GM23338 (cell line): ENCODE measurements at regions not wholly inside any gene's neighbourhood (a gene's known extent, or its start where the extent isn't known, plus 50 kb on each side); places are given as distances from the start of the nearest gene placed in this dataset.

ENCODE experiments used
- ATAC-seq: fragments of 200-7000 bp; cut with Tn5 transposase; 3 replicates; pipeline ENCODE4 v1.9.1; 2020
- DNase-seq: peaks from one replicate; pipeline ENCODE4 v3.0.0-alpha.2; 2015; ENCODE audit warnings: low spot score
- H2AFZ ChIP-seq: fragments of 200-600 bp; sonication (generic); 2 replicates; pipeline ENCODE4 v1.8.0; 2016; ENCODE audit warnings: antibody characterized with exemption, mild to moderate bottlenecking, moderate library complexity
- H3F3A ChIP-seq: fragments of 200-600 bp; sonication (generic); replicated peaks from 2 replicates; pipeline ENCODE4 v1.8.0; 2017; ENCODE audit warnings: antibody characterized with exemption, mixed run types, low read depth
- H3K27ac ChIP-seq: fragments of 200-600 bp; sonication (generic); 2 replicates; pipeline ENCODE4 v1.6.1; 2016; ENCODE audit warnings: low read depth
- H3K27me3 ChIP-seq: fragments of 200-600 bp; sonication (generic); 2 replicates; pipeline ENCODE4 v1.8.0; 2016; ENCODE audit warnings: mild to moderate bottlenecking, mixed run types, moderate library complexity; ENCODE audit not compliant: insufficient read depth
- H3K36me3 ChIP-seq: fragments of 200-600 bp; sonication (generic); 2 replicates; pipeline ENCODE4 v1.8.0; 2016; ENCODE audit warnings: mild to moderate bottlenecking; ENCODE audit not compliant: insufficient read depth
- H3K4me1 ChIP-seq: fragments of 200-600 bp; sonication (generic); 2 replicates; pipeline ENCODE4 v1.8.0; 2016; ENCODE audit warnings: mild to moderate bottlenecking, moderate library complexity; ENCODE audit not compliant: insufficient read depth
- H3K4me2 ChIP-seq: fragments of 200-600 bp; sonication (generic); 2 replicates; pipeline ENCODE4 v1.7.1; 2017; ENCODE audit warnings: mixed run types
- H3K4me3 ChIP-seq: fragments of 200-600 bp; sonication (generic); 2 replicates; pipeline ENCODE4 v1.6.1; 2016; ENCODE audit warnings: mixed run types
- H3K79me2 ChIP-seq: fragments of 200-600 bp; sonication (generic); replicated peaks from 2 replicates; pipeline ENCODE4 v1.8.0; 2017; ENCODE audit warnings: mild to moderate bottlenecking; ENCODE audit not compliant: insufficient read depth
- H3K9me2 ChIP-seq: fragments of 200-600 bp; sonication (generic); 2 replicates; pipeline ENCODE4 v1.8.0; 2017; ENCODE audit not compliant: insufficient read depth
- H4K20me1 ChIP-seq: fragments of 200-600 bp; sonication (generic); replicated peaks from 2 replicates; pipeline ENCODE4 v1.8.0; 2017; ENCODE audit warnings: mild to moderate bottlenecking; ENCODE audit not compliant: insufficient read depth
- H3K27ac Mint-ChIP-seq: 2 replicates; pipeline ENCODE4 v1.8.0; 2020; ENCODE audit warnings: inconsistent platforms, mild to moderate bottlenecking, moderate library complexity, mixed read lengths
- H3K27me3 Mint-ChIP-seq: 3 replicates; pipeline ENCODE4 v1.8.0; 2022; ENCODE audit warnings: low read depth, mild to moderate bottlenecking, moderate library complexity, mixed read lengths, inconsistent platforms; ENCODE audit not compliant: insufficient read depth, poor library complexity
- H3K36me3 Mint-ChIP-seq: 3 replicates; pipeline ENCODE4 v1.8.0; 2021; ENCODE audit warnings: low read depth, mild to moderate bottlenecking, inconsistent platforms, moderate library complexity, mixed read lengths
- H3K4me1 Mint-ChIP-seq: 3 replicates; pipeline ENCODE4 v1.8.0; 2020; ENCODE audit warnings: mild to moderate bottlenecking, inconsistent platforms, mixed read lengths
- H3K4me3 Mint-ChIP-seq: 3 replicates; pipeline ENCODE4 v1.8.0; 2021; ENCODE audit warnings: moderate library complexity, mild to moderate bottlenecking, inconsistent platforms, mixed read lengths
- H3K9me3 Mint-ChIP-seq: 3 replicates; pipeline ENCODE4 v1.8.0; 2020; ENCODE audit warnings: moderate library complexity, mild to moderate bottlenecking, inconsistent platforms, mixed read lengths
- CREB1 ChIP-seq: fragments of 250-450 bp; sonication (Bioruptor Pico); IDR thresholded peaks from 2 replicates; pipeline ENCODE4 v1.5.0; 2020; ENCODE audit warnings: low read depth, mild to moderate bottlenecking, moderate library complexity
- ETS1 ChIP-seq: IDR thresholded peaks from 2 replicates; pipeline ENCODE4 v1.6.1; 2016; ENCODE audit warnings: antibody characterized with exemption
- EZH2 ChIP-seq: fragments of 200-600 bp; sonication (generic); IDR thresholded peaks from one replicate; pipeline ENCODE4 v1.8.0; 2017; ENCODE audit warnings: antibody characterized with exemption, mild to moderate bottlenecking, low read depth; ENCODE audit not compliant: unreplicated experiment
- EZH2phosphoT487 ChIP-seq: fragments of 200-600 bp; sonication (generic); IDR thresholded peaks from one replicate; pipeline ENCODE4 v1.8.1; 2018; ENCODE audit warnings: antibody characterized with exemption; ENCODE audit not compliant: unreplicated experiment
- JUNB ChIP-seq: IDR thresholded peaks from one replicate; pipeline ENCODE4 v1.6.1; 2016; ENCODE audit warnings: antibody characterized with exemption; ENCODE audit not compliant: unreplicated experiment
- NANOG ChIP-seq: IDR thresholded peaks from 2 replicates; pipeline ENCODE4 v1.6.1; 2016; ENCODE audit warnings: antibody characterized with exemption, borderline replicate concordance
- POLR2AphosphoS5 ChIP-seq: IDR thresholded peaks from 2 replicates; pipeline ENCODE4 v1.6.1; 2016; ENCODE audit warnings: antibody characterized with exemption, low read depth
- REST ChIP-seq: IDR thresholded peaks from one replicate; pipeline ENCODE4 v1.6.1; 2018; ENCODE audit warnings: antibody characterized with exemption; ENCODE audit not compliant: unreplicated experiment
- STAT1 ChIP-seq: IDR thresholded peaks from one replicate; pipeline ENCODE4 v1.6.1; 2016; ENCODE audit warnings: antibody characterized with exemption; ENCODE audit not compliant: unreplicated experiment
- ZNF114 ChIP-seq: fragments of 250-450 bp; sonication (Bioruptor Pico); IDR thresholded peaks from 2 replicates; pipeline ENCODE4 v1.5.0; 2020; ENCODE audit warnings: mild to moderate bottlenecking, moderate library complexity
- ZNF331 ChIP-seq: fragments of 250-450 bp; sonication (Bioruptor Pico); IDR thresholded peaks from 2 replicates; pipeline ENCODE4 v1.5.0; 2020; ENCODE audit warnings: low read depth, mild to moderate bottlenecking, moderate library complexity
- TF ChIP-seq, protein P1 (sequence below), 2 experiments: fragments of 200-600 bp in 1 of 2; sonication (generic) in 1 of 2; conservative IDR thresholded peaks; 2 replicates each; pipeline versions ENCODE4 v1.5.1 to v1.6.1; 2016 to 2017; ENCODE audit warnings: antibody characterized with exemption in 2 of 2, low read depth in 2 of 2, mild to moderate bottlenecking in 2 of 2, moderate library complexity in 1 of 2
- TF ChIP-seq, protein P2 (sequence below): fragments of 250-450 bp; sonication (Bioruptor Pico); IDR thresholded peaks from 2 replicates; pipeline ENCODE4 v1.5.0; 2020; ENCODE audit warnings: mild to moderate bottlenecking, moderate library complexity

GRCh38 chr3:132228923-132229322 is 88.3 kb upstream of the ACP3 start:
- Histone ChIP-seq H3F3A (no peaks in the 10 kb centered on the region), H3K4me3 (no peak overlapping the region), H3K27me3 (no peaks in the 10 kb centered on the region), H3K9me2 (0 out of 2 replicates have a peak, but pooled peaks cover 5% of the 10 kb centered on the region), H4K20me1 (no peaks in the 10 kb centered on the region), H3K36me3 (no peaks in the 10 kb centered on the region), H3K79me2 (no peaks in the 10 kb centered on the region), H3K27ac (no peak overlapping the region), H3K4me1 (peaks cover 20% of the 10 kb centered on the region), H2AFZ (no peak overlapping the region), H3K4me2 (no peak overlapping the region)
- TF ChIP-seq ZNF114 (CRISPR knock-in tag) (no peak), NANOG (no peak), ZNF331 (CRISPR knock-in tag) (no peak), JUNB (no peak), STAT1 (no peak), EZH2phosphoT487 (no peak), ETS1 (no peak), EZH2 (no peak), REST (no peak), POLR2AphosphoS5 (no peak), CREB1 (CRISPR knock-in tag) (no peak)
- TF ChIP-seq, protein P1, sequence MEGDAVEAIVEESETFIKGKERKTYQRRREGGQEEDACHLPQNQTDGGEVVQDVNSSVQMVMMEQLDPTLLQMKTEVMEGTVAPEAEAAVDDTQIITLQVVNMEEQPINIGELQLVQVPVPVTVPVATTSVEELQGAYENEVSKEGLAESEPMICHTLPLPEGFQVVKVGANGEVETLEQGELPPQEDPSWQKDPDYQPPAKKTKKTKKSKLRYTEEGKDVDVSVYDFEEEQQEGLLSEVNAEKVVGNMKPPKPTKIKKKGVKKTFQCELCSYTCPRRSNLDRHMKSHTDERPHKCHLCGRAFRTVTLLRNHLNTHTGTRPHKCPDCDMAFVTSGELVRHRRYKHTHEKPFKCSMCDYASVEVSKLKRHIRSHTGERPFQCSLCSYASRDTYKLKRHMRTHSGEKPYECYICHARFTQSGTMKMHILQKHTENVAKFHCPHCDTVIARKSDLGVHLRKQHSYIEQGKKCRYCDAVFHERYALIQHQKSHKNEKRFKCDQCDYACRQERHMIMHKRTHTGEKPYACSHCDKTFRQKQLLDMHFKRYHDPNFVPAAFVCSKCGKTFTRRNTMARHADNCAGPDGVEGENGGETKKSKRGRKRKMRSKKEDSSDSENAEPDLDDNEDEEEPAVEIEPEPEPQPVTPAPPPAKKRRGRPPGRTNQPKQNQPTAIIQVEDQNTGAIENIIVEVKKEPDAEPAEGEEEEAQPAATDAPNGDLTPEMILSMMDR (conservative IDR thresholded peaks at IDR 0.05; ENCODE audit: low read depth in 2 of 2): no peak
- TF ChIP-seq, protein P2, sequence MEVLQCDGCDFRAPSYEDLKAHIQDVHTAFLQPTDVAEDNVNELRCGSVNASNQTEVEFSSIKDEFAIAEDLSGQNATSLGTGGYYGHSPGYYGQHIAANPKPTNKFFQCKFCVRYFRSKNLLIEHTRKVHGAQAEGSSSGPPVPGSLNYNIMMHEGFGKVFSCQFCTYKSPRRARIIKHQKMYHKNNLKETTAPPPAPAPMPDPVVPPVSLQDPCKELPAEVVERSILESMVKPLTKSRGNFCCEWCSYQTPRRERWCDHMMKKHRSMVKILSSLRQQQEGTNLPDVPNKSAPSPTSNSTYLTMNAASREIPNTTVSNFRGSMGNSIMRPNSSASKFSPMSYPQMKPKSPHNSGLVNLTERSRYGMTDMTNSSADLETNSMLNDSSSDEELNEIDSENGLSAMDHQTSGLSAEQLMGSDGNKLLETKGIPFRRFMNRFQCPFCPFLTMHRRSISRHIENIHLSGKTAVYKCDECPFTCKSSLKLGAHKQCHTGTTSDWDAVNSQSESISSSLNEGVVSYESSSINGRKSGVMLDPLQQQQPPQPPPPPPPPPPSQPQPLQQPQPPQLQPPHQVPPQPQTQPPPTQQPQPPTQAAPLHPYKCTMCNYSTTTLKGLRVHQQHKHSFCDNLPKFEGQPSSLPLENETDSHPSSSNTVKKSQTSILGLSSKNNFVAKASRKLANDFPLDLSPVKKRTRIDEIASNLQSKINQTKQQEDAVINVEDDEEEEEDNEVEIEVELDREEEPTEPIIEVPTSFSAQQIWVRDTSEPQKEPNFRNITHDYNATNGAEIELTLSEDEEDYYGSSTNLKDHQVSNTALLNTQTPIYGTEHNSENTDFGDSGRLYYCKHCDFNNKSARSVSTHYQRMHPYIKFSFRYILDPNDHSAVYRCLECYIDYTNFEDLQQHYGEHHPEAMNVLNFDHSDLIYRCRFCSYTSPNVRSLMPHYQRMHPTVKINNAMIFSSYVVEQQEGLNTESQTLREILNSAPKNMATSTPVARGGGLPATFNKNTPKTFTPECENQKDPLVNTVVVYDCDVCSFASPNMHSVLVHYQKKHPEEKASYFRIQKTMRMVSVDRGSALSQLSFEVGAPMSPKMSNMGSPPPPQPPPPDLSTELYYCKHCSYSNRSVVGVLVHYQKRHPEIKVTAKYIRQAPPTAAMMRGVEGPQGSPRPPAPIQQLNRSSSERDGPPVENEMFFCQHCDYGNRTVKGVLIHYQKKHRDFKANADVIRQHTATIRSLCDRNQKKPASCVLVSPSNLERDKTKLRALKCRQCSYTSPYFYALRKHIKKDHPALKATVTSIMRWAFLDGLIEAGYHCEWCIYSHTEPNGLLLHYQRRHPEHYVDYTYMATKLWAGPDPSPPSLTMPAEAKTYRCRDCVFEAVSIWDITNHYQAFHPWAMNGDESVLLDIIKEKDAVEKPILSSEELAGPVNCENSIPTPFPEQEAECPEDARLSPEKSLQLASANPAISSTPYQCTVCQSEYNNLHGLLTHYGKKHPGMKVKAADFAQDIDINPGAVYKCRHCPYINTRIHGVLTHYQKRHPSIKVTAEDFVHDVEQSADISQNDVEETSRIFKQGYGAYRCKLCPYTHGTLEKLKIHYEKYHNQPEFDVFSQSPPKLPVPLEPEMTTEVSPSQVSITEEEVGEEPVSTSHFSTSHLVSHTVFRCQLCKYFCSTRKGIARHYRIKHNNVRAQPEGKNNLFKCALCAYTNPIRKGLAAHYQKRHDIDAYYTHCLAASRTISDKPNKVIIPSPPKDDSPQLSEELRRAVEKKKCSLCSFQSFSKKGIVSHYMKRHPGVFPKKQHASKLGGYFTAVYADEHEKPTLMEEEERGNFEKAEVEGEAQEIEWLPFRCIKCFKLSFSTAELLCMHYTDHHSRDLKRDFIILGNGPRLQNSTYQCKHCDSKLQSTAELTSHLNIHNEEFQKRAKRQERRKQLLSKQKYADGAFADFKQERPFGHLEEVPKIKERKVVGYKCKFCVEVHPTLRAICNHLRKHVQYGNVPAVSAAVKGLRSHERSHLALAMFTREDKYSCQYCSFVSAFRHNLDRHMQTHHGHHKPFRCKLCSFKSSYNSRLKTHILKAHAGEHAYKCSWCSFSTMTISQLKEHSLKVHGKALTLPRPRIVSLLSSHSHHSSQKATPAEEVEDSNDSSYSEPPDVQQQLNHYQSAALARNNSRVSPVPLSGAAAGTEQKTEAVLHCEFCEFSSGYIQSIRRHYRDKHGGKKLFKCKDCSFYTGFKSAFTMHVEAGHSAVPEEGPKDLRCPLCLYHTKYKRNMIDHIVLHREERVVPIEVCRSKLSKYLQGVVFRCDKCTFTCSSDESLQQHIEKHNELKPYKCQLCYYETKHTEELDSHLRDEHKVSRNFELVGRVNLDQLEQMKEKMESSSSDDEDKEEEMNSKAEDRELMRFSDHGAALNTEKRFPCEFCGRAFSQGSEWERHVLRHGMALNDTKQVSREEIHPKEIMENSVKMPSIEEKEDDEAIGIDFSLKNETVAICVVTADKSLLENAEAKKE: no peak
- H3K36me3 Mint-ChIP-seq: no peaks in the 10 kb centered on the region
- ATAC-seq: no peak
- no peak overlapping the region for H3K4me3 Mint-ChIP-seq
- H3K27ac Mint-ChIP-seq: no peak overlapping the region
- DNase-seq: no peak
- no peaks in the 10 kb centered on the region; the same call in 2 of the 3 replicates for H3K9me3 Mint-ChIP-seq
- H3K4me1 Mint-ChIP-seq: peaks cover 23% of the 10 kb centered on the region
- H3K27me3 Mint-ChIP-seq: peaks cover 7% of the 10 kb centered on the region
